CD4-positive, CD25-positive, alpha-beta regulatory T cell (primary cell): ENCODE measurements at regions not wholly inside any gene's neighbourhood (a gene's known extent, or its start where the extent isn't known, plus 50 kb on each side); places are given as distances from the start of the nearest gene placed in this dataset.
"Not testable (repeated sequence)": the region's sequence is repeated elsewhere in the genome, so short reads cannot be mapped to it uniquely, and the experiment has no call there.

Experiments used
- ATAC-seq, 2 donors: fragments of 150-1000 bp; cut with Tn5 transposase; one replicate each; pipeline ENCODE4 v1.10.0; 2021; ENCODE audit warnings: low read depth in 2 of 2, moderate number of reproducible peaks in 2 of 2, moderate library complexity in 1 of 2
- DNase-seq, 3 donors: peaks; one replicate each; pipeline versions ENCODE4 v3.0.0 to v3.0.0-alpha.2; 2012 to 2022; ENCODE audit warnings: mixed read lengths in 1 of 3
- H3K27ac ChIP-seq: one replicate; pipeline ENCODE4 v1.7.0; 2013; ENCODE audit warnings: mild to moderate bottlenecking, low read length; ENCODE audit not compliant: insufficient read depth, poor library complexity, severe bottlenecking
- H3K27me3 ChIP-seq: one replicate; pipeline ENCODE4 v1.7.0; 2013; ENCODE audit warnings: low read length; ENCODE audit not compliant: control insufficient read depth, insufficient read depth
- H3K36me3 ChIP-seq: one replicate; pipeline ENCODE4 v1.7.0; 2013; ENCODE audit warnings: mild to moderate bottlenecking, low read length, moderate library complexity; ENCODE audit not compliant: control insufficient read depth, insufficient read depth
- H3K4me1 ChIP-seq: 2 replicates; pipeline ENCODE4 v1.7.0; 2013; ENCODE audit warnings: mild to moderate bottlenecking, low read length; ENCODE audit not compliant: insufficient read depth, control insufficient read depth, poor library complexity, severe bottlenecking
- H3K4me3 ChIP-seq: one replicate; pipeline ENCODE4 v1.7.0; 2013; ENCODE audit warnings: low read depth, mild to moderate bottlenecking, low read length, moderate library complexity
- H3K9me3 ChIP-seq, 2 experiments: 1 replicate in 1 of 2; 2 replicates in 1 of 2; pipeline ENCODE4 v1.7.0; 2013; ENCODE audit warnings: low read length in 2 of 2, mild to moderate bottlenecking in 1 of 2, moderate library complexity in 1 of 2; ENCODE audit not compliant: control insufficient read depth in 2 of 2
- H3K27ac Mint-ChIP-seq, 3 donors: one replicate each; pipeline ENCODE4 v1.8.0; 2020 to 2022; ENCODE audit warnings: mild to moderate bottlenecking in 3 of 3, mixed read lengths in 3 of 3, moderate library complexity in 2 of 3
- H3K27me3 Mint-ChIP-seq: one replicate; pipeline ENCODE4 v1.8.0; 2022; ENCODE audit warnings: mild to moderate bottlenecking, mixed read lengths
- H3K36me3 Mint-ChIP-seq: one replicate; pipeline ENCODE4 v1.8.0; 2020; ENCODE audit warnings: mixed read lengths
- H3K4me1 Mint-ChIP-seq, 4 donors: one replicate each; pipeline ENCODE4 v1.8.0; 2020 to 2022; ENCODE audit warnings: mixed read lengths in 4 of 4, mild to moderate bottlenecking in 1 of 4
- H3K4me3 Mint-ChIP-seq, 4 donors: one replicate each; pipeline ENCODE4 v1.8.0; 2020 to 2022; ENCODE audit warnings: mild to moderate bottlenecking in 4 of 4, mixed read lengths in 4 of 4, moderate library complexity in 3 of 4
- H3K9me3 Mint-ChIP-seq, 7 donors: one replicate each; pipeline ENCODE4 v1.8.0; 2020 to 2022; ENCODE audit warnings: mixed read lengths in 7 of 7, mild to moderate bottlenecking in 3 of 7, moderate library complexity in 2 of 7

DNA sequence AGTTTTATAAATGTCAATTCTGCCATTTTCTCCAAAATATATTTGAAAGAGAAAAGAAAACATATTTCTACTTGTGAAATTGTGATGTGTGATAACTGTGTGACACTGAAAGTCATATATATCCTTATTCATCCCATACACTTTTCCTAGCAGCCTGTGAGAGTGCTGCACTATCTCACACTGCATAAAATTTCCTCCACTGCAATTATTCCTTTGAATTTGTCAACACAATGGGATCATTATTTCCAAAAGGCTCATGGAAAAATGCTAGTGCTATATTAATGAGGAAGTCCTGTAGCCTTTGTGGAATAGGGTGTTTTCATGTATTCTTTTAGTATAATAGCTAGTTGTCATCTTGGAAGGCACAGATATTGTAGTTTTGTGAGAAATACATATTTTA, 504.1 kb downstream of the RPL10L start:
- DNase-seq (no peak), ATAC-seq (no peak)
- Histone ChIP-seq H3K4me1 (no peaks in the 10 kb centered on the region), H3K27me3 (no peaks in the 10 kb centered on the region), H3K27ac (no peak overlapping the region), H3K36me3 (no peaks in the 10 kb centered on the region), H3K9me3 (no peaks in the 10 kb centered on the region), H3K4me3 (no peak overlapping the region)
- H3K27me3 Mint-ChIP-seq: no peaks in the 10 kb centered on the region
- no peak overlapping the region for H3K27ac Mint-ChIP-seq
- H3K9me3 Mint-ChIP-seq: peaks cover 3 to 40% (median 7%) of the 10 kb centered on the region in 7 donors
- H3K4me3 Mint-ChIP-seq: no peak overlapping the region
- no peaks in the 10 kb centered on the region for H3K36me3 Mint-ChIP-seq
- no peaks in the 10 kb centered on the region for H3K4me1 Mint-ChIP-seq

DNA sequence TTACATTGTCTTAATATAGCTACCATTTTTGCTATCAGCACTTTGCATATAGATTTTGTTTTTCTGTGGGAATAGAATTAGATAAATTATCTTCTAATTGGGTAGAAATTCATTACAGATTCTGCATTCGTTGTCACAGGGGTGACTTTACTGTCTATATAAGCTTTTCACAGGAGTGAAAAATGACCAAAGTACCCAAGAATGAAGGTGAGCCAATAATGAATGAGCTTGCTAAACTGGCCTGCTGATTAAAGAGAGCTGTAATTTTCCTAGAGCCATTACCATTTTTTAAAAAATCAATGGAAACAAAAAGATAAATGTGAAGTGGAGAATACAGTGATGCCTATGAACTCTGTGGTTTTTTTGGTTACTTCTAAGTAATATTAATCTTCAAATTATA, 504.6 kb downstream of the RPL10L start:
- Histone ChIP-seq H3K9me3 (no peaks in the 10 kb centered on the region), H3K27me3 (no peaks in the 10 kb centered on the region), H3K27ac (no peak overlapping the region), H3K36me3 (no peaks in the 10 kb centered on the region), H3K4me3 (no peak overlapping the region), H3K4me1 (no peaks in the 10 kb centered on the region)
- Mint-ChIP-seq H3K36me3 (no peaks in the 10 kb centered on the region), H3K27ac (no peak overlapping the region), H3K4me3 (no peak overlapping the region), H3K9me3 (peaks cover 3 to 42% (median 7%) of the 10 kb centered on the region in 7 donors), H3K27me3 (no peaks in the 10 kb centered on the region), H3K4me1 (no peaks in the 10 kb centered on the region)
- DNase-seq: no peak
- ATAC-seq: no peak

DNA sequence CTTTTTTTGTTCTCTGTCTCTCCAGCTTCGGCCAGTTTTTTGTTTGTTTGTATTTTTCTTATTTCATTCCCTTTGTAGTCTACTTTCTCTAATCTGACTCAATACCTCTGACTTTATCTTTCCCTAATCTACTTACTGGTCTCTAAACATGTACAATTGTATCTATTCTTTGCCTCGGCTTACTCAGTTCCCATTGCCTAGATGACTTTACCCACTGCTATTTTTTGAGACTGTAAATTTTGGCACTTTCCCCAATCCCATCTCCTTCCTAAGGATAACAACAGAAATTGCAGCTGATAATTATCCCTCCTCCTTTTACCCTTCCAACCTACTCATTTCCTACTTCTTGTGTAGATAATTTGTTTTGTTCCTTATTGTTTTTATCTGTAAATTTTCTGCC, 511.1 kb downstream of the RPL10L start:
- Histone ChIP-seq H3K4me3 (no peak overlapping the region), H3K9me3 (peaks cover 0 to under 1% of the 10 kb centered on the region in 2 experiments), H3K36me3 (no peaks in the 10 kb centered on the region), H3K27me3 (no peaks in the 10 kb centered on the region), H3K27ac (no peak overlapping the region), H3K4me1 (no peaks in the 10 kb centered on the region)
- Mint-ChIP-seq H3K27me3 (no peaks in the 10 kb centered on the region), H3K4me1 (no peaks in the 10 kb centered on the region), H3K9me3 (peaks cover 4 to 40% (median 10%) of the 10 kb centered on the region in 7 donors), H3K4me3 (no peak overlapping the region), H3K36me3 (no peaks in the 10 kb centered on the region), H3K27ac (no peak overlapping the region)
- no peak for DNase-seq
- ATAC-seq: no peak

DNA sequence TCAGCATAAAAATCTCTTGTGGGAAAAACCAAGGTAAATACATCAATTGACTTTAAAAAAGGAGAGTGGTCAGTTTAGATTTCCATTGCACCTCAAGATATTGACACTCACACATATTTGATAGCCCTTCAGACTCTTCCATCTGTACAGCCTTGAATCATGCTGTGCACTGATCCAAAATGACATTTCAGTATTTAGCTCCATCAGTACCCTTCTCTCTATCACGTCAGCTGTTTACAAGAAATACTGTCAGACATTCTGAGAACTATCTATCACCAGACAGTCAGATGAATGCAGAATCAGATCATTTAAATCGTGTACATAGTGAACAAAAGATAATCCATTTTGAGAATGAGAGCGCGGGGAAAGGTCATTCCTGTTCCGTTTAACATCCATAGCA, 511.9 kb downstream of the RPL10L start:
- no peak overlapping the region for H3K4me3 Mint-ChIP-seq
- no peaks in the 10 kb centered on the region for H3K27me3 Mint-ChIP-seq
- H3K9me3 Mint-ChIP-seq: peaks cover 4 to 40% (median 9%) of the 10 kb centered on the region in 7 donors
- Histone ChIP-seq H3K4me3 (no peak overlapping the region), H3K27ac (no peak overlapping the region), H3K27me3 (no peaks in the 10 kb centered on the region), H3K9me3 (peaks cover 0 to 4% of the 10 kb centered on the region in 2 experiments), H3K36me3 (no peaks in the 10 kb centered on the region), H3K4me1 (no peaks in the 10 kb centered on the region)
- no peaks in the 10 kb centered on the region for H3K4me1 Mint-ChIP-seq
- ATAC-seq: no peak
- H3K36me3 Mint-ChIP-seq: no peaks in the 10 kb centered on the region
- no peak overlapping the region for H3K27ac Mint-ChIP-seq
- no peak for DNase-seq

DNA sequence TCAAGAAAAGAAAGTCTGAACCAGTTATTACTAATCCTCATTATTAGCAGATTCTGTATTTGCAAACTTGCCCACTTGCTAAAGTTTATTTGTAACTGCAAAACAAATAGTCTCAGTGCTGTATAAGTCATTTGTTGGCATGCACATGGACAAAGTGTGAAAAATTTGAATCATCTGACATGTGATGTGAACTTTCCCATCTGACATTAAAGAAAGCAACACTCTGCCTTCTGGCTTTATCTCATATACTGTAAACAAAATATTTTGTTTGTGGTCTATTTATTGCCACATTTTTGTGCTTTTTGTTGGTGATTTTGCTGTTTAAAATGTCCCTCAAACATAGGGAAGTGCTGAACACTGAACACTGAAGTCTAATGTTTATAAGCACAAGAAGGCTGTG, 513.8 kb downstream of the RPL10L start:
- Histone ChIP-seq H3K4me3 (no peak overlapping the region), H3K4me1 (no peaks in the 10 kb centered on the region), H3K27me3 (no peaks in the 10 kb centered on the region), H3K27ac (no peak overlapping the region), H3K36me3 (no peaks in the 10 kb centered on the region), H3K9me3 (peaks cover 0 to 4% of the 10 kb centered on the region in 2 experiments)
- Mint-ChIP-seq H3K9me3 (peaks cover 5 to 37% (median 14%) of the 10 kb centered on the region in 7 donors), H3K4me1 (no peaks in the 10 kb centered on the region), H3K4me3 (no peak overlapping the region), H3K36me3 (no peaks in the 10 kb centered on the region), H3K27ac (no peak overlapping the region), H3K27me3 (no peaks in the 10 kb centered on the region)
- DNase-seq: no peak
- no peak for ATAC-seq

DNA sequence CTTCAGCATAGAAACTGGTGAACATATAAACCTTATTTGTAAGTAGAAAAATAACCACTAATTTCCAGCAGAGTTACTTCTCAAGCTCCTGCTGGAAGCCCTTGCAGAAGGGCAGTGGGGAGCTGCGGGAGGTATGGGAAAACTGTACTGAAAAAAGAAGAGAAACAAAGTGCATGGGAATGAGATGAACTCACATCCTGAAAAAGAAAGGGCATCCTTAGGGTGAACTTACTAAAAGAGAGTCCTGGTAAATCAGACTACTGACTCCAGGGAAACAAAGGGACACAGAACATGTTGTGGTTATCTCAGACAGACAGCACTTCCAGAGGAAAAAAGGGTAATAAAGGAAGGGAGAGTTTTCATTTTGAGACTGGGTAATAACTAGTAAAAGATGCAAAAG, 515.1 kb downstream of the RPL10L start:
- Histone ChIP-seq H3K36me3 (no peaks in the 10 kb centered on the region), H3K9me3 (peaks cover 0 to 4% of the 10 kb centered on the region in 2 experiments), H3K27ac (no peak overlapping the region), H3K27me3 (no peaks in the 10 kb centered on the region), H3K4me3 (no peak overlapping the region), H3K4me1 (no peaks in the 10 kb centered on the region)
- Mint-ChIP-seq H3K27me3 (no peaks in the 10 kb centered on the region), H3K36me3 (no peaks in the 10 kb centered on the region), H3K27ac (no peak overlapping the region), H3K4me1 (no peaks in the 10 kb centered on the region), H3K9me3 (peaks cover 5 to 27% (median 14%) of the 10 kb centered on the region in 7 donors), H3K4me3 (no peak overlapping the region)
- ATAC-seq (no peak), DNase-seq (no peak)

DNA sequence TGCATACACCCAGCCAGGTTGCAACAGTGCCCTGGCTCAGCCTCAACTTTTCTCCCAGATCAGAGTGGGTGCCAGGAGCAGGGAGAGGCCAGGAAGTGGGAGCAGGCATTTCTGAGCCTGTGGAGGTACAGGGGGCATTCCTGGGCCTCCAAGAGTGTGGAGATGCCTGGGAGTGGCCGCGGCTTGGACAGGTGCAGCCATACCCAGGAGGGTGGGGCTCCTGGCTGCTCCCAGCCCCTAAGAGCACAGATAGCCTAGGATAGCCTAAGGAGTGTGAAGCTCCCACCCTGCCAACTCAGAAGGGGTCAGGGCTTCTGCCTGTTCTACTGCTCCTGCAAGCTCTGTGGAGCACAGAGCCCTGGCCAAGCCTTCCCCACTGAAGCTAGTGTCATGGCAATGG, 543.4 kb downstream of the RPL10L start:
- Histone ChIP-seq H3K27me3 (no peaks in the 10 kb centered on the region), H3K4me3 (no peak overlapping the region), H3K36me3 (no peaks in the 10 kb centered on the region), H3K4me1 (no peaks in the 10 kb centered on the region), H3K27ac (no peak overlapping the region), H3K9me3 (peaks cover 0 to 19% of the 10 kb centered on the region in 2 experiments)
- Mint-ChIP-seq H3K4me1 (peaks cover 0 to 4% (median 0%) of the 10 kb centered on the region in 4 donors), H3K27ac (no peak overlapping the region), H3K4me3 (no peak overlapping the region), H3K27me3 (no peaks in the 10 kb centered on the region), H3K36me3 (no peaks in the 10 kb centered on the region), H3K9me3 (peaks cover 3 to 29% (median 12%) of the 10 kb centered on the region in 7 donors)
- ATAC-seq: no peak
- no peak for DNase-seq

DNA sequence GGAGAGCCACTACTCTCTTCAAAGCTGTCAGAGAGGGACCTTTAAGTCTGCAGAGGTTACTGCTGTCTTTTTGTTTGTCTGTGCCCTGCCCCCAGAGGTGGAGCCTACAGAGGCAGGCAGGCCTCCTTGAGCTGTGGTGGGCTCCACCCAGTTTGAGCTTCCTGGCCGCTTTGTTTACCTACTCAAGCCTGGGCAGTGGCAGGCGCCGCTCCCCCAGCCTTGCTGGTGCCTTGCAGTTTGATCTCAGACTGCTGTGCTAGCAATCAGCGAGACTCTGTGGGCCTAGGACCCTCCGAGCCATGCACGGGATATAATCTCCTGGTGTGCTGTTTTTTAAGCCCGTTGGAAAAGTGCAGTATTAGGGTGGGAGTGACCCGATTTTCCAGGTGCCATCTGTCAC, 550.7 kb downstream of the RPL10L start:
- not testable (repeated sequence) for H3K27ac ChIP-seq, H3K36me3 ChIP-seq, H3K27ac Mint-ChIP-seq, H3K27me3 Mint-ChIP-seq, H3K36me3 Mint-ChIP-seq, H3K9me3 ChIP-seq, DNase-seq, H3K4me3 Mint-ChIP-seq, ATAC-seq, H3K4me3 ChIP-seq, H3K4me1 ChIP-seq, H3K4me1 Mint-ChIP-seq, H3K27me3 ChIP-seq
- H3K9me3 Mint-ChIP-seq: peaks cover 0 to 17% (median 6%) of the 10 kb centered on the region in 7 donors
